Upper lobe of left lung (tissue), 4 donors: ENCODE measurements at regions not wholly inside any gene's neighbourhood (a gene's known extent, or its start where the extent isn't known, plus 50 kb on each side); places are given as distances from the start of the nearest gene placed in this dataset.
"Not testable (repeated sequence)": the region's sequence is repeated elsewhere in the genome, so short reads cannot be mapped to it uniquely, and the experiment has no call there.

Experiments used
- CTCF ChIP-seq, 6 experiments: fragments of 450-650 bp in 4 of 6; fragments of 200-600 bp in 2 of 6; sonication (generic) in 2 of 6; IDR thresholded peaks; one replicate each; pipeline ENCODE4 v1.5.1; 2016 to 2019; ENCODE audit warnings: antibody characterized with exemption in 6 of 6
- POLR2A ChIP-seq, 4 donors: fragments of 450-650 bp; IDR thresholded peaks; one replicate each; pipeline ENCODE4 v1.5.1; 2016 to 2017; ENCODE audit warnings: antibody characterized with exemption in 4 of 4, mild to moderate bottlenecking in 2 of 4
- POLR2AphosphoS5 ChIP-seq, 2 donors: sonication (generic); formaldehyde crosslinking; IDR thresholded peaks; one replicate each; pipeline ENCODE4 v1.5.1; 2017; ENCODE audit warnings: antibody characterized with exemption in 2 of 2

- TF ChIP-seq CTCF, POLR2AphosphoS5, POLR2A (IDR thresholded peaks at IDR 0.05): not testable (repeated sequence)
These were observed 729.6 kb upstream of the ARPP21 start for GRCh38 chr3:34909679-34910078.
